ENCODE measurements at regions not wholly inside any gene's neighbourhood (a gene's known extent, or its start where the extent isn't known, plus 50 kb on each side); places are given as distances from the start of the nearest gene placed in this dataset.
"Not testable (repeated sequence)": the region's sequence is repeated elsewhere in the genome, so short reads cannot be mapped to it uniquely, and the experiment has no call there.

DNA sequence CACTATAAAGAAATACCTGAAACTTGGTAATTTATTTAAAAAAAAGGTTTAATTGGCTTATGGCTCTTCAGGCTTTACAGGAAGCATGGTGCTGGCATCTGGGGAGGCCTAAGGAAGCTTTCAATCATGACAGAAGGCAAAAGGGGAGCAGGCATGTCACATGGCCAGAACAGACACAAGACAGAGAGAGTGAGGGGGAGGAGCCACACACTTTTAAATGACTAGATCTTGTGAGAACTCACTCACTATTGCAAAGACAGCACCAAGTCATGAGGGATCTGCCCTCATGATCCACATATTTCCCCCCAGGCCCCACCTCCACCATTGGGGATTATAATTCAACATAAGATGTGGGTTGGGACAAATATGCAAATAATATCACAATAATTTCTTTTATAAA lies 355.6 kb downstream of the DAD1 start:
- no peak for DNase-seq

DNA sequence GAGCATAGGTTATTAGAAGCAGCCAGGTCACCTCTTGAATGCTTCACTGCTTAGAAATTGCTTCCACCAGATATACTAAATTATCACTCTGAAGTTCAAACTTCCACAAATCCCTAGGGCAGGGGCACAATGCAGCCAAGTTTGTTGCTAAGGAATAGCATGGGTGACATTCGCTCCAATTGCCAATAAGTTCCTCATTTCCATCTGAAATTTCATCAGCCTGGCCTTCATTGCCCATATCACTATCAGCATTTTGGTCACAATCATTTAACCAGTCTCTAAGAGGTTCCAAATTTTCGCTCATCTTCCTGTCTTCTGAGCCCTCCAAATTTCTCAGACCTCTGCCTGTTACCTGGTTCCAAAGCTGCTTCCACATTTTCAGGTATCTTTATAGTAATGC lies 356.1 kb downstream of the DAD1 start:
- DNase-seq: no peak

DNA sequence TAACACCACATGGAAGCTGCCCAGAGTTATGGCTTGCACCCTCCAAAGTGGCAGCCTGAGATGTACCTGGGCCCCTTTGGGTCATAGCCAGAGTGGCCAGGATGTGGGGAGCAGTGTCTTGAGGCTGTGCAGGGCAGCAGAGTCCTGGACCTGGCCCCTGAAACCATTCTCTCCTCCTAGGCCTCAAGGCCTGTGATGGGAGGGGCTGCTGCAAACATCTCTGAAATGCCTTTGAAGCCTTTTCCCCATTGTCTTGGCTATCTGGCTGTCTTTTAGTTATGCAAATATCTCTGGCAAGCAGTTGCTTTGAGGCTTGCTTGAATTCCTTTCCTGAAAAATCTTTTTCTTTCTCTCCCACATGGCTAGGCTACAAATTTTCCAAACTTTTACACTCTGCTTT lies 356.5 kb downstream of the DAD1 start:
- no peak for DNase-seq

GRCh38 chr14:22231018-22231417 lies 358.0 kb downstream of the DAD1 start:
- DNase-seq: no peak

- no peak for DNase-seq
These were observed 358.5 kb downstream of the DAD1 start for GRCh38 chr14:22230517-22230916.

- DNase-seq: no peak
These were observed 361.9 kb downstream of the DAD1 start for GRCh38 chr14:22227084-22227483.

GRCh38 chr14:22226381-22226780 lies 362.6 kb downstream of the DAD1 start:
- DNase-seq: no peak

GRCh38 chr14:22225516-22226140 lies 363.4 kb downstream of the DAD1 start:
- no peak for DNase-seq

- peak in 1 of 2 experiments; percentile 35 for DNase-seq
These were observed 367.5 kb downstream of the DAD1 start for GRCh38 chr14:22221508-22221907.

DNA sequence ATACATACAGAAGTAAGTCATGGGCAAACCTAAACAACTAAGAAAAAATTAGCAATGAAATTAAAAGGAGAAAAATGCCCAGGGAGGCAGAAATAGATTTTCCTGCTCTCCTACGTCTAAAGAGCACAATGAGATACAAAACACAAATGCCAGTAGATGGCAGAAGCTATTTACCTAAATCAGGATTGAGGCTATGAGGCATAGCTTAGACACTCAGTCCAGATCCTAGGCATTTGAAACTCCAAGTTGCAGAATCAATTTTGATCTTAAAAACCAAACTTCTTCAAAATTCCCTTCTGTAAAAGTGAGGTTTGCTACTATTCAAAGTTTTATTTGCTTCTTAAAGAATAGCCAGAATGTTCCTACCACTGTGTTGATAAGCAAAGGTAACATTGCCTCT lies 368.6 kb downstream of the DAD1 start:
- DNase-seq: peak in 1 of 2 experiments; percentile 8

GRCh38 chr14:22218728-22219127 lies 370.3 kb downstream of the DAD1 start:
- no peak for DNase-seq

- DNase-seq: no peak
These were observed 375.9 kb downstream of the DAD1 start for GRCh38 chr14:22213120-22213519.

- no peak for DNase-seq
These were observed 378.1 kb downstream of the DAD1 start for GRCh38 chr14:22210906-22211305.

GRCh38 chr14:22210026-22210425 lies 379.0 kb downstream of the DAD1 start:
- DNase-seq: no peak

DNA sequence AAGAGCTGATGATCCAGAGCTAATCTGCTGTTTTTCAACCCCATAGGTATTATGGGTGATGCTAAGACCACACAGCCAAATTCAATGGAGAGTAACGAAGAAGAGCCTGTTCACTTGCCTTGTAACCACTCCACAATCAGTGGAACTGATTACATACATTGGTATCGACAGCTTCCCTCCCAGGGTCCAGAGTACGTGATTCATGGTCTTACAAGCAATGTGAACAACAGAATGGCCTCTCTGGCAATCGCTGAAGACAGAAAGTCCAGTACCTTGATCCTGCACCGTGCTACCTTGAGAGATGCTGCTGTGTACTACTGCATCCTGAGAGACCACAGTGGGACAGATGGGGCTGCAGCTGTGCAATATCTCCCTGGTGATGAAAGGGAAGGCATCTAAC lies 386.0 kb downstream of the DAD1 start:
- DNase-seq: no peak

GRCh38 chr14:22202313-22202712 lies 386.7 kb downstream of the DAD1 start:
- DNase-seq: no peak

- DNase-seq: peak; percentile 29 to 84
These were observed 387.9 kb downstream of the DAD1 start for GRCh38 chr14:22200977-22201605.

GRCh38 chr14:22200131-22200530 lies 388.9 kb downstream of the DAD1 start:
- not testable (repeated sequence) for DNase-seq

- no peak for DNase-seq
These were observed 394.4 kb downstream of the DAD1 start for GRCh38 chr14:22194664-22195063.

DNA sequence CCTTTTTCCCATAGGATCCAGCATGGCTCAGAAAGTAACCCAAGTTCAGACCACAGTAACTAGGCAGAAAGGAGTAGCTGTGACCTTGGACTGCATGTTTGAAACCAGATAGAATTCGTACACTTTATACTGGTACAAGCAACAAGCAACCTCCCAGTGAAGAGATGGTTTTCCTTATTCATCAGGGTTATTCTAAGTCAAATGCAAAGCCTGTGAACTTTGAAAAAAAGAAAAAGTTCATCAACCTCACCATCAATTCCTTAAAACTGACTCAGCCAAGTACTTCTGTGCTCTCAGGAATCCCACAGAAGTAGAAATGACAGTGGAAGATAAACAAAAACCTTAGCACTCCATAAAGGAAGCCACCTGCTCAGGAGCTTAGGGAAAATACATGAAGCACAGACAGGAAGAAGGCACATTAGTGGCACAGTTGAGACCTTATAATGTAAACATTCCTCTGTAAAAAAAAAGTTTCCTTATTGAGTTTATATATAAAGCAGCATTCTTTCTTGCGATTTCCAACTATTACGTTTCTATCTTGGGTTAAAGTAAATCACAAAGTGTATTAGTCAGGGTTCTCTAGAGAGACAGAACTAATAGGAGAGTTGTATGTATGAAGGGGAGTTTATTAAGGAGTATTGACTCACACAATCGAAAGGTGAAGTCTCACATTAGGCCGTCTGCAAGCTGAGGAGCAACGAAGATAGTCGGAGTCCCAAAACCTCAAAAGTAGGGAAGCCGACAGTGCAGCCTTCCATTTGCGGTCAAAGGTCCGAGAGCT lies 398.4 kb downstream of the DAD1 start:
- DNase-seq: no peak

DNA sequence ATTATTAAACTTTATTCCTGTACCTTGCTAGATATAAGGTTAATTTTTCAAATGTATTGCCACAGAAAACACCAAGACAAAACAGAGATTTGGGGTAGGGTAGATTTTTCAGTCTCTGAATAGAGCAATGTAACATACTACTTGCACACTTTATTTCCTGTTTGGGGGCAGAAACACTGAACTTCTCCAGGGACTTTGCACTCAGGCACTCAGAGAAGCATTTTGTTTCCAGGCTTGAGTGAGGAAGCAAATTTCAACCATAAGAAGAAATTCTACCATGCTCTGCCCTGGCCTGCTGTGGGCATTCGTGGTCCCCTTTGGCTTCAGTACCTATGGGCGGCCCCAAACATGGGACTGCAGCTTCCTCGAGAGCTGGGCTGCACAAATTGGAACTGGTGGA lies 399.1 kb downstream of the DAD1 start:
- DNase-seq: no peak

- no peak for DNase-seq
These were observed 400.7 kb downstream of the DAD1 start for GRCh38 chr14:22188318-22188717.

DNA sequence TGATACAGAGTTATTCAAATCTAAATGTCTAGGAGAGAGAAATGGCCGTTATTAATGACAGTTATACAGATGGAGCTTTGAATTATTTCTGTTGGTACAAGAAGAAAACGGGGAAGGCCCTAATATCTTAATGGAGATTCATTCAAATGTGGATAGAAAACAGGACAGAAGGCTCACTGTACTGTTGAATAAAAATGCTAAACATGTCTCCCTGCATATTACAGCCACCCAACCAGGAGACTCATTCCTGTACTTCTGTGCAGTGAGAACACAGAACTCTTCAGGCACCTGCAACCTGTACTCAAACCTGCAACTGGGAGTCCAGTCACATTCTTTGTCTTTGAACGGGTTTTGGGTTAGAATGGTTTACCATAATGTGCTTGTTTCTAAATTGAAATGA lies 403.2 kb downstream of the DAD1 start:
- no peak for DNase-seq

- peak in 1 of 2 experiments; percentile 9 for DNase-seq
These were observed 403.8 kb downstream of the DAD1 start for GRCh38 chr14:22185191-22185590.
